Naive thymus-derived CD4-positive, alpha-beta T cell (primary cell): ENCODE measurements at regions not wholly inside any gene's neighbourhood (a gene's known extent, or its start where the extent isn't known, plus 50 kb on each side); places are given as distances from the start of the nearest gene placed in this dataset.
A peak's percentile ranks its signal among the peaks of the same experiment; 100 is the strongest.

Source experiments
- ATAC-seq: fragments of 150-1000 bp; cut with Tn5 transposase; 2 replicates; pipeline ENCODE4 v1.10.0; 2021; ENCODE audit warnings: mild to moderate bottlenecking, moderate library complexity
- CTCF ChIA-PET: fragments of 350-600 bp; sonication (Branson Sonifier 250); formaldehyde crosslinking; loops from one replicate; lab custom pipeline; 2021; ENCODE audit warnings: antibody characterized with exemption; lab: Charles Lee
- POLR2A ChIA-PET: fragments of 350-600 bp; sonication (Branson Sonifier 250); formaldehyde crosslinking; loops from one replicate; lab custom pipeline; 2021; ENCODE audit warnings: antibody characterized with exemption, inconsistent platforms; lab: Charles Lee
- DNase-seq, 9 donors: peaks; one replicate each; pipeline versions ENCODE4 v3.0.0 to v3.0.0-alpha.2; 2020 to 2022; ENCODE audit warnings: mixed read lengths in 1 of 9
- H3K27ac ChIP-seq: one replicate; pipeline ENCODE4 v1.7.0; 2013; ENCODE audit warnings: mild to moderate bottlenecking, low read depth, low read length, moderate library complexity
- H3K27me3 ChIP-seq, 2 donors: one replicate each; pipeline ENCODE4 v1.7.0; 2013; ENCODE audit warnings: low read length in 2 of 2, mild to moderate bottlenecking in 2 of 2, moderate library complexity in 2 of 2; ENCODE audit not compliant: control insufficient read depth in 2 of 2, insufficient read depth in 2 of 2
- H3K36me3 ChIP-seq, 3 experiments: 1 replicate in 2 of 3; 2 replicates in 1 of 3; pipeline ENCODE4 v1.7.0; 2013; ENCODE audit warnings: low read length in 3 of 3, mild to moderate bottlenecking in 3 of 3, moderate library complexity in 1 of 3; ENCODE audit not compliant: insufficient read depth in 3 of 3, control insufficient read depth in 2 of 3
- H3K4me1 ChIP-seq, 2 donors: one replicate each; pipeline ENCODE4 v1.7.0; 2013; ENCODE audit warnings: low read length in 2 of 2, mild to moderate bottlenecking in 2 of 2, moderate library complexity in 1 of 2; ENCODE audit not compliant: control insufficient read depth in 2 of 2, insufficient read depth in 2 of 2
- H3K4me3 ChIP-seq: 2 replicates; pipeline ENCODE4 v1.7.0; 2013; ENCODE audit warnings: mild to moderate bottlenecking, low read length
- H3K9me3 ChIP-seq, 3 experiments: 1 replicate in 2 of 3; 2 replicates in 1 of 3; pipeline ENCODE4 v1.7.0; 2013; ENCODE audit warnings: low read length in 3 of 3; ENCODE audit not compliant: control insufficient read depth in 2 of 3
- H3K27ac Mint-ChIP-seq, 9 donors: one replicate each; pipeline ENCODE4 v1.8.0; 2020 to 2022; ENCODE audit warnings: mixed read lengths in 9 of 9, mild to moderate bottlenecking in 8 of 9, moderate library complexity in 5 of 9, inconsistent platforms in 2 of 9
- H3K27me3 Mint-ChIP-seq, 5 donors: one replicate each; pipeline ENCODE4 v1.8.0; 2021 to 2022; ENCODE audit warnings: mixed read lengths in 5 of 5, mild to moderate bottlenecking in 1 of 5
- H3K36me3 Mint-ChIP-seq, 5 donors: one replicate each; pipeline ENCODE4 v1.8.0; 2020 to 2022; ENCODE audit warnings: mixed read lengths in 5 of 5, mild to moderate bottlenecking in 3 of 5, inconsistent platforms in 1 of 5
- H3K4me1 Mint-ChIP-seq, 7 donors: one replicate each; pipeline ENCODE4 v1.8.0; 2020 to 2022; ENCODE audit warnings: mixed read lengths in 7 of 7, mild to moderate bottlenecking in 3 of 7, inconsistent platforms in 1 of 7
- H3K4me3 Mint-ChIP-seq, 10 donors: one replicate each; pipeline ENCODE4 v1.8.0; 2020 to 2022; ENCODE audit warnings: mild to moderate bottlenecking in 10 of 10, mixed read lengths in 10 of 10, moderate library complexity in 6 of 10, inconsistent platforms in 2 of 10
- H3K9me3 Mint-ChIP-seq, 11 donors: one replicate each; pipeline ENCODE4 v1.8.0; 2020 to 2022; ENCODE audit warnings: mixed read lengths in 11 of 11, mild to moderate bottlenecking in 4 of 11, inconsistent platforms in 1 of 11, moderate library complexity in 1 of 11
- intact Hi-C, 2 donors: fragments of 100-400 bp; cut with micrococcal nuclease; formaldehyde crosslinking; loops; one replicate each; pipeline ENCODE4 v1.15.1; 2023

DNA sequence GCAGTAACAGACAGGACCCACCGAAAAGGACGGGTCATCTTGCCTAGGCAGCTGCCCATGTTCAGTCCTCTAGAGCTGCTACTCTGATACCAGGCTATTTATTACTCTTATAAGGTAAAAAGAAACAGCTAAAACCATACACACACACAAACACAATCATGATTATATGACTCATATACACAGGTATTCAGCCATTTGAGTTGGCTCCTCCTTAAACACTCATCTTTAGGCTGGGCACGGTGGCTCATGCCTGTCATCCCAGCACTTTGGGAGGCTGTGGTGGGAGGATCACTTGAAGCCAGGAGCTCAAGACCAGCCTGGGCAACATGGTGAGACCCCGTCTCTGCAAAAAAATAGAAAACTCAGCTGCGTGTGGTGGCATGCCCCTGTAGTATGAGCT lies 76.6 kb downstream of the F11 start:
- Histone ChIP-seq H3K27me3 (no peaks in the 10 kb centered on the region), H3K36me3 (no peaks in the 10 kb centered on the region), H3K4me1 (no peaks in the 10 kb centered on the region), H3K27ac (no peak overlapping the region), H3K4me3 (no peak overlapping the region), H3K9me3 (no peaks in the 10 kb centered on the region)
- Mint-ChIP-seq H3K36me3 (no peaks in the 10 kb centered on the region), H3K27me3 (peaks cover 0 to 25% (median 6%) of the 10 kb centered on the region in 5 donors), H3K9me3 (peaks cover 0 to 3% (median 1%) of the 10 kb centered on the region in 11 donors), H3K4me1 (peaks cover 0 to 5% (median 0%) of the 10 kb centered on the region in 7 donors), H3K4me3 (no peak overlapping the region), H3K27ac (no peak overlapping the region)
- DNase-seq: no peak
- ChIA-PET POLR2A (no interaction called here), CTCF (no interaction called here)
- intact Hi-C loops: no loop called here
- no peak for ATAC-seq

DNA sequence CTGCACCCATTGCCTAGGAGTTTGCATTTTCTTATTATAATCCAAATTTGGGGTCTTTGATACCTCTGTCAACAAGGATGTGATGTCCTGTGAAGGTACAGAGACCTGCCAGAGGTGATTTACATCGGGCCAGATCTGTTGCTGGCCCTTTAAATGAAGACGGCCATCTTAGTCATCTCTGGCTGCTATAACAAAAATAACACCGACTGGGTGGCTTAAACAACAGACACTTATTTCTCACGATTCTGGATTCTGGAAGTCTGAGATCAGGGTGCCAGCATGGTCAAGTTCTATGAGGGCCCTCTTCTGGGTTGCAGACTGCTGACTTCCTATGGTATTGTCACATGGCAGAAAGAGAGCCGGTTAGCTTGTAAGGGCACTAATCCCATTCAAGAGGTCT lies 75.7 kb downstream of the F11 start:
- H3K9me3 ChIP-seq: no peaks in the 10 kb centered on the region
- DNase-seq (no peak), ATAC-seq (no peak)
- peaks cover 0 to 30% (median 6%) of the 10 kb centered on the region in 5 donors for H3K27me3 Mint-ChIP-seq
- H3K36me3 ChIP-seq: no peaks in the 10 kb centered on the region
- peaks cover 0 to 9% (median 2%) of the 10 kb centered on the region in 11 donors for H3K9me3 Mint-ChIP-seq
- no peaks in the 10 kb centered on the region for H3K27me3 ChIP-seq
- POLR2A ChIA-PET: no interaction called here
- H3K4me1 Mint-ChIP-seq: peaks cover 0 to 5% (median 0%) of the 10 kb centered on the region in 7 donors
- intact Hi-C loops: no loop called here
- H3K36me3 Mint-ChIP-seq: no peaks in the 10 kb centered on the region
- no peak overlapping the region for H3K4me3 ChIP-seq
- no peak overlapping the region for H3K27ac ChIP-seq
- H3K27ac Mint-ChIP-seq: peak overlapping the region in 1 of 9 donors; percentile 67
- no peak overlapping the region for H3K4me3 Mint-ChIP-seq
- no peaks in the 10 kb centered on the region for H3K4me1 ChIP-seq
- CTCF ChIA-PET: no interaction called here
